ENCODE measurements at regions not wholly inside any gene's neighbourhood (a gene's known extent, or its start where the extent isn't known, plus 50 kb on each side); places are given as distances from the start of the nearest gene placed in this dataset.

DNA sequence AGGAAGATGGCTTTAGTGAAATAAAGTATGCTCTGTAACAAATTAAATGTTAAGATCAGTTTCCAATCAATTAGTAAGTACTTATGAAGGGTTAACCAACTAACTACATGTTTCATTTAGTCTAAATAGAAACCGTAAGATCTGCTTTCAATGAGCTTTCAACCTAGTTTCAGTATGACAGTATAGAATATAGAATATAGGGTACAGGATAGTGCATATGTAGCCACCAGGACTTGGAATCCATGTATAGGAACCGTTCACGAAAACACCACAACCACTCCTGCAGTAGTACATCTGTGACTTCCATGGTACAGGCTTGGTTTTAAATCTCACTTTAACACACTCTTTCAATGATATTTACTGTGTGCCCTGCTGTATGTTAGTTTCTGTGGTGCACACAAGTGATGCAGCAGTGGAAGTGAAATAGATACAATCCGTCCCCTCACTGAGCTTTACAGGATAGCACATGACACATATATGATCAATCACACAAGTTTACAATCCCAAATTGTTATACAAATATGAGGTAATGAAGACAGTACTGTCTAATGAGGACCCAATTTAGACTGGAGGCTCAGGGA is 479.7 kb upstream of the MARCKS start:
- TF ChIP-seq, protein P1, sequence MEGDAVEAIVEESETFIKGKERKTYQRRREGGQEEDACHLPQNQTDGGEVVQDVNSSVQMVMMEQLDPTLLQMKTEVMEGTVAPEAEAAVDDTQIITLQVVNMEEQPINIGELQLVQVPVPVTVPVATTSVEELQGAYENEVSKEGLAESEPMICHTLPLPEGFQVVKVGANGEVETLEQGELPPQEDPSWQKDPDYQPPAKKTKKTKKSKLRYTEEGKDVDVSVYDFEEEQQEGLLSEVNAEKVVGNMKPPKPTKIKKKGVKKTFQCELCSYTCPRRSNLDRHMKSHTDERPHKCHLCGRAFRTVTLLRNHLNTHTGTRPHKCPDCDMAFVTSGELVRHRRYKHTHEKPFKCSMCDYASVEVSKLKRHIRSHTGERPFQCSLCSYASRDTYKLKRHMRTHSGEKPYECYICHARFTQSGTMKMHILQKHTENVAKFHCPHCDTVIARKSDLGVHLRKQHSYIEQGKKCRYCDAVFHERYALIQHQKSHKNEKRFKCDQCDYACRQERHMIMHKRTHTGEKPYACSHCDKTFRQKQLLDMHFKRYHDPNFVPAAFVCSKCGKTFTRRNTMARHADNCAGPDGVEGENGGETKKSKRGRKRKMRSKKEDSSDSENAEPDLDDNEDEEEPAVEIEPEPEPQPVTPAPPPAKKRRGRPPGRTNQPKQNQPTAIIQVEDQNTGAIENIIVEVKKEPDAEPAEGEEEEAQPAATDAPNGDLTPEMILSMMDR (IDR thresholded peaks at IDR 0.05; ENCODE audit: low read depth, low read length): no peak
- Histone ChIP-seq H3K27me3 (no peaks in the 10 kb centered on the region), H3K27ac (no peak overlapping the region), H3K4me3 (no peak overlapping the region), H3K36me3 (no peaks in the 10 kb centered on the region), H3K9me3 (ENCODE audit: low read depth) (no peaks in the 10 kb centered on the region), H3K4me1 (ENCODE audit: low read depth) (no peaks in the 10 kb centered on the region)
- no peak for DNase-seq (ENCODE audit: low read depth in 1 of 2, low spot score in 1 of 2)

DNA sequence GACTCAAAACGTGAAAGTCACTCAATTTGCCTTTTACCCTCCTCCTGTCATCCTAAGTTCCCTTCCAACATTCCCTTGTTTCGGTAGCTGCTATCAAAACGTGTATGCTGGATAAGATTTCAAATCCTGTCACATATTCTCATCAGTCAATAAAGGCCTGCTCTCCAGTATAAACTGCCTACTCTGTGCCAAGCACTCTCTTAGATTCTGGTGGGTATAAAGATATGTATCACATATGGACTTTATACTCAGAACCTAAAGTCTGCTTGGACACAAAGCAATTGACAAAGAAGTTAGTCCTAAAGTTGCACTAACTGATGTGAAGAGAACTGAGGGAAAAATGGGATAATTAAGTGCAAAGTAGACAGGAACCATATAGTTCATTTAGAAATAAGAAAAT is 476.6 kb upstream of the MARCKS start:
- DNase-seq (ENCODE audit: low read depth in 1 of 2, low spot score in 1 of 2): no peak
- H3K9me3 ChIP-seq (ENCODE audit: low read depth): no peaks in the 10 kb centered on the region
- no peaks in the 10 kb centered on the region for H3K27me3 ChIP-seq
- H3K4me3 ChIP-seq: no peak overlapping the region
- H3K27ac ChIP-seq: no peak overlapping the region
- no peaks in the 10 kb centered on the region for H3K4me1 ChIP-seq (ENCODE audit: low read depth)
- TF ChIP-seq, protein P1 (IDR thresholded peaks at IDR 0.05; ENCODE audit: low read depth, low read length): no peak
- no peaks in the 10 kb centered on the region for H3K36me3 ChIP-seq

DNA sequence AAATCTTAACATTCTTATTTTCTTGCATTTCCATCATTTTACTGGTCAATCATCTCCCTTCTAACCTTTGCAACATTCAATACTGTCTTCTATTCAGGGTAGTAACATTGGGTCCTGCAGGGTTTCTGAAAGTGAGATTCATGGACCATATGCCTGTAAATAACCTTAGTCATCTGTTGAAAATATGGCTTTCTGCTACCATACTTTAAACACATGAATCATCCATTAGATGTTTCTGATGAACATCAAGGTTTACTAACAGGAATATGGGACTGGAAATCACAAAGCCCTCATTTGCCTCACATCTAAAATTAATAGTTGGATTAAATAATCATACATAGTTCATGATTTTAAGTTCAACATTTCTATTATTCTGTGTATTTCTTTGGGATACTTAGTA is 475.9 kb upstream of the MARCKS start:
- no peaks in the 10 kb centered on the region for H3K27me3 ChIP-seq
- H3K4me1 ChIP-seq (ENCODE audit: low read depth): no peaks in the 10 kb centered on the region
- H3K4me3 ChIP-seq: no peak overlapping the region
- DNase-seq (ENCODE audit: low read depth in 1 of 2, low spot score in 1 of 2): no peak
- H3K36me3 ChIP-seq: no peaks in the 10 kb centered on the region
- H3K27ac ChIP-seq: no peak overlapping the region
- H3K9me3 ChIP-seq (ENCODE audit: low read depth): no peaks in the 10 kb centered on the region
- TF ChIP-seq, protein P1 (IDR thresholded peaks at IDR 0.05; ENCODE audit: low read depth, low read length): no peak

DNA sequence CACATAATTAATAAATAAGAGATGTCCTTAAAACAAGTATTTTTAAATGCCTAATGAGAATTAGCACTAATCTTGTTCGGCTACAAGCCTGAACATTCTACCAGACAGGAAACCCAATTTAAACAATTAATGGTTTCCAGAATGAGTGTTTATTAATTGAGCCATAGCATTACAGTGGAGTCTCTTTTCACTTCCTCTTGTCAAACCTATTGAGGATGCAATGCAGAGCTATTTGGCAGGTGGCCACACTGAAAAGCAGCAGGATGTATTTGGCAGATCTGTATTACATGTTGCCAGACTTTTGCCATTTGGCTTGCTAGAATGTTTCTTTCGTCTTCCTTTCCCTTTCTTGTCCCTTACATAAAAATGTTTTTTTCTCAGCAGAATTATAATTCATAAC is 475.2 kb upstream of the MARCKS start:
- H3K36me3 ChIP-seq: no peaks in the 10 kb centered on the region
- TF ChIP-seq, protein P1 (IDR thresholded peaks at IDR 0.05; ENCODE audit: low read depth, low read length): no peak
- no peak overlapping the region for H3K4me3 ChIP-seq
- no peaks in the 10 kb centered on the region for H3K9me3 ChIP-seq (ENCODE audit: low read depth)
- H3K4me1 ChIP-seq (ENCODE audit: low read depth): no peaks in the 10 kb centered on the region
- no peak overlapping the region for H3K27ac ChIP-seq
- peak; percentile 18 to 87 for DNase-seq (ENCODE audit: low read depth in 1 of 2, low spot score in 1 of 2)
- no peaks in the 10 kb centered on the region for H3K27me3 ChIP-seq

DNA sequence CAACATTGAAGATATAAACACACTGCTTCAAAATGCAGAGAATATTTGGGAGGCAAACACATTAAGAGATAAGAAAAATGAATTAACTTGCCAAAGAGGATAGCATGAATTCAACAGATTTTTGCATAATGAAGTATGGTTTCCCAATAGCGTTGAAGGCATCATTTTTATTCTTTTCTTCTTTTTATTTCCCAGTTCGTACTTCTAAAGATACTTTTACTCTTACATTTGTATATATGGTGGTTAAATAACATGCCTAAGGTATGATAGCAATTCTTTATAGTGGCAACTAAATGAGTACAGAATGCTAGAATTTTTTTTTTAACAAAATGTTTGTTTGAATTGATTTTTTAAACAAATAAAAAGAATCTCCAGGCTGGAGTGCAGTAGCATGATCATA is 473.4 kb upstream of the MARCKS start:
- DNase-seq (ENCODE audit: low read depth in 1 of 2, low spot score in 1 of 2): no peak
- no peaks in the 10 kb centered on the region for H3K36me3 ChIP-seq
- no peaks in the 10 kb centered on the region for H3K4me1 ChIP-seq (ENCODE audit: low read depth)
- TF ChIP-seq, protein P1 (IDR thresholded peaks at IDR 0.05; ENCODE audit: low read depth, low read length): no peak
- H3K27ac ChIP-seq: no peak overlapping the region
- no peaks in the 10 kb centered on the region for H3K9me3 ChIP-seq (ENCODE audit: low read depth)
- H3K4me3 ChIP-seq: no peak overlapping the region
- no peaks in the 10 kb centered on the region for H3K27me3 ChIP-seq

DNA sequence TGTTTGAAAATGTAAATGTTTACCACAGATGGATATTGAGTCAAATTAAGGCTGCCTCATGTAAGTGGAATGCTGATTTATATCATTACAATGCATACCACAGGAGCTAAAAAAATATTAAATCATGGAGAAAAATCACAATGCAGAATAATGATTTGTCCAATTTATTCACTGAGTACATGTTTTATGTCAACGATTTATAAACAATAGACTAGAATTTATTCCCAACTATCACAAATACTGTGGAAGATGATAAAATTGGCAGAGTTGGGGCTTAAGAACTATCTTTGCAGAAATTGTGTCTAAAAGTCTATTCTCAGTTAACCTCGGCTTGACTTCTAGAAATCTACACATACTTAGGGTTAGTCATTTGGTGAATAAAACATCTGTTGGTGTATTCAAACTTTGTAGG is 472.1 kb upstream of the MARCKS start:
- DNase-seq (ENCODE audit: low read depth in 1 of 2, low spot score in 1 of 2): no peak
- no peaks in the 10 kb centered on the region for H3K9me3 ChIP-seq (ENCODE audit: low read depth)
- TF ChIP-seq, protein P1 (IDR thresholded peaks at IDR 0.05; ENCODE audit: low read depth, low read length): no peak
- no peaks in the 10 kb centered on the region for H3K27me3 ChIP-seq
- no peaks in the 10 kb centered on the region for H3K4me1 ChIP-seq (ENCODE audit: low read depth)
- H3K4me3 ChIP-seq: no peak overlapping the region
- no peak overlapping the region for H3K27ac ChIP-seq
- no peaks in the 10 kb centered on the region for H3K36me3 ChIP-seq
